Cardiac septum (tissue), 1 donor: ENCODE measurements at regions not wholly inside any gene's neighbourhood (a gene's known extent, or its start where the extent isn't known, plus 50 kb on each side); places are given as distances from the start of the nearest gene placed in this dataset.

Experiments used
- DNase-seq: peaks from one replicate; pipeline ENCODE4 v3.0.0-alpha.2; 2020; ENCODE audit warnings: low spot score
- intact Hi-C: fragments of 100-400 bp; cut with DNase I; formaldehyde crosslinking; loops from one replicate; pipeline ENCODE4 v1.14.0; 2022
- donor health status: DM: no; HTN: no; CAD: no.

- intact Hi-C loops: no loop called here
- no peak for DNase-seq
Measured at GRCh38 chr14:54168489-54168888, 211.9 kb upstream of the BMP4 start.

- no peak for DNase-seq
- intact Hi-C loops: no loop called here
Measured at GRCh38 chr14:54169254-54169924, 212.8 kb upstream of the BMP4 start.

GRCh38 chr14:54170301-54170700 lies 213.7 kb upstream of the BMP4 start:
- intact Hi-C loops: loop anchor here (5.0 kb wide), 2 partner anchors 218 to 628 kb away; no protein-coding TSS in a partner anchor
- no peak for DNase-seq

GRCh38 chr14:54172114-54172513 lies 215.5 kb upstream of the BMP4 start:
- intact Hi-C loops: loop anchor here (5.0 kb wide), 2 partner anchors 220 to 630 kb away; no protein-coding TSS in a partner anchor
- no peak for DNase-seq

GRCh38 chr14:54172562-54172961 lies 215.9 kb upstream of the BMP4 start:
- intact Hi-C loops: loop anchor here (5.0 kb wide), 2 partner anchors 220 to 630 kb away; no protein-coding TSS in a partner anchor

GRCh38 chr14:54173802-54174201 lies 217.2 kb upstream of the BMP4 start:
- no peak for DNase-seq
- intact Hi-C loops: loop anchor here (5.0 kb wide), 2 partner anchors 222 to 632 kb away; no protein-coding TSS in a partner anchor

More at GRCh38 chr14:54172562-54172961, 215.9 kb upstream of the BMP4 start:
- no peak for DNase-seq

- no peak for DNase-seq
- intact Hi-C loops: loop anchor here (5.0 kb wide), 2 partner anchors 222 to 632 kb away; no protein-coding TSS in a partner anchor
Measured at GRCh38 chr14:54174457-54174856, 217.8 kb upstream of the BMP4 start.

- no peak for DNase-seq
Measured at GRCh38 chr14:54175298-54175942, 218.8 kb upstream of the BMP4 start.

GRCh38 chr14:54177019-54177418 lies 219.8 kb upstream of the CDKN3 start:
- intact Hi-C loops: no loop called here
- DNase-seq: no peak

More at GRCh38 chr14:54175298-54175942, 218.8 kb upstream of the BMP4 start:
- intact Hi-C loops: no loop called here

GRCh38 chr14:54177641-54178621 lies 218.9 kb upstream of the CDKN3 start:
- no peak for DNase-seq
- intact Hi-C loops: no loop called here

- DNase-seq: no peak
- intact Hi-C loops: no loop called here
Measured at GRCh38 chr14:54182419-54183045, 214.3 kb upstream of the CDKN3 start.

- intact Hi-C loops: no loop called here
- DNase-seq: no peak
Measured at GRCh38 chr14:54186821-54187763, 209.7 kb upstream of the CDKN3 start.

GRCh38 chr14:54188064-54188666 lies 208.6 kb upstream of the CDKN3 start:
- intact Hi-C loops: no loop called here

GRCh38 chr14:54189333-54189732 lies 207.5 kb upstream of the CDKN3 start:
- no peak for DNase-seq
- intact Hi-C loops: no loop called here

More at GRCh38 chr14:54188064-54188666, 208.6 kb upstream of the CDKN3 start:
- DNase-seq: no peak

GRCh38 chr14:54189748-54190354 lies 207.0 kb upstream of the CDKN3 start:
- intact Hi-C loops: no loop called here

GRCh38 chr14:54191846-54192245 lies 205.0 kb upstream of the CDKN3 start:
- no peak for DNase-seq
- intact Hi-C loops: no loop called here

More at GRCh38 chr14:54189748-54190354, 207.0 kb upstream of the CDKN3 start:
- no peak for DNase-seq

- intact Hi-C loops: no loop called here
- no peak for DNase-seq
Measured at GRCh38 chr14:54192610-54193009, 204.2 kb upstream of the CDKN3 start.
